ENCODE measurements at regions not wholly inside any gene's neighbourhood (a gene's known extent, or its start where the extent isn't known, plus 50 kb on each side); places are given as distances from the start of the nearest gene placed in this dataset.

- no peak for DNase-seq (ENCODE audit: low read depth, low spot score)
- Histone ChIP-seq H3K4me1 (ENCODE audit: control insufficient read depth, extremely low read depth, insufficient read depth, low read length) (no peaks in the 10 kb centered on the region), H3K4me2 (ENCODE audit: insufficient read depth, low read length) (no peak overlapping the region), H3K27me3 (ENCODE audit: control insufficient read depth in 2 of 2, insufficient read depth in 2 of 2, low read length in 2 of 2) (no peaks in the 10 kb centered on the region), H4K20me1 (replicated peaks; ENCODE audit: control insufficient read depth, extremely low read depth, insufficient read depth, low read length) (no peaks in the 10 kb centered on the region), H2AFZ (ENCODE audit: low read depth, low read length) (no peak overlapping the region), H3K79me2 (ENCODE audit: control insufficient read depth, insufficient read depth, low read length) (no peaks in the 10 kb centered on the region), H3K9ac (replicated peaks; ENCODE audit: extremely low read depth, insufficient read depth, low read length) (no peak overlapping the region), H3K36me3 (ENCODE audit: control insufficient read depth in 2 of 2, extremely low read depth in 1 of 2, insufficient read depth in 2 of 2, low read length in 2 of 2) (no peaks in the 10 kb centered on the region), H3K9me3 (replicated peaks; ENCODE audit: control insufficient read depth, insufficient read depth, low read length) (peaks cover 6% of the 10 kb centered on the region), H3K27ac (ENCODE audit: insufficient read depth, low read depth, low read length) (no peak overlapping the region), H3K4me3 (replicated peaks in 1 of 3; ENCODE audit: insufficient read depth in 1 of 3, low read depth in 1 of 3, low read length in 3 of 3) (no peak overlapping the region), H3K9me1 (replicated peaks; ENCODE audit: control insufficient read depth, extremely low read depth, insufficient read depth, low read length) (no peaks in the 10 kb centered on the region)
- ChIA-PET CTCF (no interaction called here), POLR2A (no interaction called here)
- TF ChIP-seq POLR2A (IDR thresholded peaks at IDR 0.05; ENCODE audit: low read depth, low read length) (no peak), FOS (IDR thresholded peaks at IDR 0.05; ENCODE audit: borderline replicate concordance, insufficient read depth, low read length) (no peak), JUN (IDR thresholded peaks at IDR 0.05; ENCODE audit: borderline replicate concordance, insufficient read depth, insufficient read length, low read depth) (no peak), MYC (IDR thresholded peaks at IDR 0.05; ENCODE audit: low read depth, low read length) (no peak), POLR2AphosphoS5 (IDR thresholded peaks at IDR 0.05; ENCODE audit: insufficient read depth, low read depth, low read length) (no peak), GATA2 (IDR thresholded peaks at IDR 0.05; ENCODE audit: insufficient read depth, insufficient read length, low read depth, low read length) (no peak), EZH2 (IDR thresholded peaks at IDR 0.05; ENCODE audit: borderline replicate concordance, low read depth, low read length, severe bottlenecking) (no peak)
- TF ChIP-seq, protein P1, sequence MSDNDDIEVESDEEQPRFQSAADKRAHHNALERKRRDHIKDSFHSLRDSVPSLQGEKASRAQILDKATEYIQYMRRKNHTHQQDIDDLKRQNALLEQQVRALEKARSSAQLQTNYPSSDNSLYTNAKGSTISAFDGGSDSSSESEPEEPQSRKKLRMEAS (IDR thresholded peaks at IDR 0.05; ENCODE audit: insufficient read depth, insufficient read length), result no peak
- TF ChIP-seq, protein P2, sequence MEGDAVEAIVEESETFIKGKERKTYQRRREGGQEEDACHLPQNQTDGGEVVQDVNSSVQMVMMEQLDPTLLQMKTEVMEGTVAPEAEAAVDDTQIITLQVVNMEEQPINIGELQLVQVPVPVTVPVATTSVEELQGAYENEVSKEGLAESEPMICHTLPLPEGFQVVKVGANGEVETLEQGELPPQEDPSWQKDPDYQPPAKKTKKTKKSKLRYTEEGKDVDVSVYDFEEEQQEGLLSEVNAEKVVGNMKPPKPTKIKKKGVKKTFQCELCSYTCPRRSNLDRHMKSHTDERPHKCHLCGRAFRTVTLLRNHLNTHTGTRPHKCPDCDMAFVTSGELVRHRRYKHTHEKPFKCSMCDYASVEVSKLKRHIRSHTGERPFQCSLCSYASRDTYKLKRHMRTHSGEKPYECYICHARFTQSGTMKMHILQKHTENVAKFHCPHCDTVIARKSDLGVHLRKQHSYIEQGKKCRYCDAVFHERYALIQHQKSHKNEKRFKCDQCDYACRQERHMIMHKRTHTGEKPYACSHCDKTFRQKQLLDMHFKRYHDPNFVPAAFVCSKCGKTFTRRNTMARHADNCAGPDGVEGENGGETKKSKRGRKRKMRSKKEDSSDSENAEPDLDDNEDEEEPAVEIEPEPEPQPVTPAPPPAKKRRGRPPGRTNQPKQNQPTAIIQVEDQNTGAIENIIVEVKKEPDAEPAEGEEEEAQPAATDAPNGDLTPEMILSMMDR (IDR thresholded peaks at IDR 0.05; ENCODE audit: extremely low read depth in 1 of 2, insufficient read depth in 1 of 2, low read depth in 1 of 2, low read length in 2 of 2), result no peak
- no TSS peak for BruUV-seq (replicated peaks)
- intact Hi-C loops (cut with micrococcal nuclease) (no loop called here), dilution Hi-C loops (cut with MboI; ENCODE audit: extremely low pct_ligation_motif_present, low sequenced_read_pairs) (no loop called here)
- FAIRE-seq, result no peak
Observed at GRCh38 chr1:13898406-13898805, 198.4 kb downstream of the PRDM2 start.
